Stimulated activated CD8-positive, alpha-beta memory T cell treated with anti-CD3 and anti-CD28 coated beads, Interleukin-7, amount 100 ng/mL, for 24 hours (primary cell): ENCODE measurements at regions not wholly inside any gene's neighbourhood (a gene's known extent, or its start where the extent isn't known, plus 50 kb on each side); places are given as distances from the start of the nearest gene placed in this dataset.

Experiments used
- DNase-seq: peaks from one replicate; pipeline ENCODE4 v3.0.0-alpha.2; 2020; ENCODE audit warnings: low read depth

- no peak for DNase-seq
Measured at GRCh38 chr2:237150186-237150585, 64.5 kb downstream of the COPS8 start.

GRCh38 chr2:237150831-237151375 is 65.2 kb downstream of the COPS8 start:
- DNase-seq, result no peak

GRCh38 chr2:237152361-237152760 is 66.7 kb downstream of the COPS8 start:
- DNase-seq, result no peak

- no peak for DNase-seq
Measured at GRCh38 chr2:237153181-237153580, 67.5 kb downstream of the COPS8 start.

DNA sequence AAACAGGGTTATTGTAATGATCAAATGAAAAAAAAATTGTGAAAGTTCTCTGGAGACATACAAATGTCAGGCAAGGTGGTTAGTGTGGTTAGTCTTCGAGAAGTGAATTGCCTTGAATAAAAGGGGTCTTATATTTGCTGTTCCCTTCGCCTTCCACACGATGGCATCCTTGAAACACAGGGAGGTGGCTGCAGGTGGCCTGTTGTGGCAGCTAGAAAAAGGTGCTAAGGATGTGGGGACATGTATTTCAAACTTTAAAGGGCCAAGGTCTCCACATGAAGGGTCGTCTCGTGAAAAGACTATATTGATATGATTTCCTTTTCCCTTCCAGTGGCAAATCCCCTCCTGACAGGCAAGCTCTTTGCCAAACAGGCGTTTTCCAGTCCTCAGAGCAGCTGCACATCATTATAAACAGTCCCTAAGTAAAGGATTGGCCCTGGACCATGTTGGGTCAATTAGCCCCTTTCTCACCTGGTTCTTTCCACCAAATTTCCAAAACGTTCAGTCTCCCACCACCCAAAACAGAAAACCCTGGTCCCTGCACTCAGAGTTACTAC is 68.5 kb downstream of the COPS8 start:
- no peak for DNase-seq

DNA sequence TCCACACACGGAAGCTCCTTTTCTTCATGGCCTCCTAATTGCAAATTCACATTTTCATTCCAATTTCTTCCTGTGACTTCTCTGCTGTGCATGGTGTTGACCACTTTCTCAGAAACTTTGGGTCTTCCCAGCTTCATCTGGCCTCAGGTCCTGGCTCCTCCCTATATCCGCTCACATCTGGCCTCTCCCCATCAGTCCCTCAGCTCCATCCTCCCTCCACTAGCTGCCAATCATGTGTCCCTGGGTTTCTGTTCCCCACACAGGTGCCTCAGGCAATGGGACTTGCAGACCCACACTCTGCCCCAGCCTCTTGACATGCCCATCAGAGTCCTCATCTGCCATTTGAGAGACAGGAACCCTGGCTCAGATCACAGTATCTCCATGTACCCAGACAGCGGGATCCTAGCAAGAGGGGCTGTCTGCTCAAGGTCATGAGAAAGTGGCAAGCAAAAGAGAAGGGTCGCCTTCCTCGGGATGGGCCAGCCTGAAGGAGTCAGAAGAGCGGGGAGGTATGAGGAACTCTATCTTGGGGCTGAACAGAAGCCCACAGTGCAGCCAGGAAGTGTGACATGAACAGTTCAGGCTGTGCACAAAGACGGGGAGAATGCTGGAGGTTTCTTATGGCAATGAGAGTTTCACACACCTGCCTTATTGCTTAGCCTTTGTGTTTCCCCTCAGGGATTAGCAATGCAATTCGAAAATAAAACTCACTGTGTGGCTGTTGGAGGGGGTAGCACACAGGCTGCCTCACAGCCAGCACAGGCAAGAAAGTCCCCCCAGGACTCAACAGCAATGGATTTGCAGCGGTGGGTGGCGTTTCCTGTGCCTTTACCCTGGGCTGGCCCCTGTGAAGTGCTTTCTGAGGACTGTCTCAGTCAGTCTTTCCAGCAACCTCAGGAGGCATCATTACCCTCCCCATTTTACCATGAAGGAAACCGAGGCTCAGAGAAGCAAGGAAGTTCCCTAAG is 69.5 kb downstream of the COPS8 start:
- no peak for DNase-seq

DNA sequence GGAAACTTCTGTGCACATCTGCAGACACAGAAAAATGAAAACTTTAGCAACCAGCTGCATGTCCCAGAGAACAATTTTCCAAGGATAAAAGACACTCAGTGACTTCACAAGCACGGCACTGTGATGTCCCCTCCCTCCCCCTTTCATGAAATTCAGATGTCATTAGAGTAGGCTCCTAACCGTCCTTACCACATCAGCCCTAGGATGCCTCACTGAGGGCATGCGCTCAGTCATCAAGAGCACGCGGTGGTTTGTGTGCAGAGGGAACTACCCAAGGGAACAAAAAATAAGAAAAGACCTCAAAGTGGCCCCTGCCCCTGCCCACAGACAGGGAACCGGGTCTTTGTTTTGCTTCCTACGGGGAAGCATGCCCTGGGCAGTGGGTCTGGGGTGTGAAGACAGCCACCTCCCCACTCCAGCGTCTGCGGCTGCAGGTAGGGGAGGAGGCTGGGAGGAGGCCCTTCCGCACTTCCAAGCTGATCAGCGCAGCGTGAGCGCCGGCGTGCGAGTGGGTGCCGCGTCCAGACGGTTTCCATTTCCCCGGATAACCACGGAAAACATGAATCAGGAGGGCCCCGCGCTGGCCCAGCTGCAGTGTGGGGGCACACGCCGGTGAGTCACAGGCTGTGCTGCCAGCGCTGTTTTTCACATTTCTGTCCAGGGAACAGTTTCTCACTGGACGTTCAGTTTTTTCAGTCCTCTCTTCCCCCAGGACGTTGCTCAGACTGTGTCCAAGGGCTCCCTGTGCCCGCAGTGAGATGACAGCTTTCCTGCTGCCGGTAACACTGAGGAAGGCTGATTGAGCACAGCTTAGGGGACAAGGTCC is 70.6 kb downstream of the COPS8 start:
- peak; percentile 42 for DNase-seq

DNA sequence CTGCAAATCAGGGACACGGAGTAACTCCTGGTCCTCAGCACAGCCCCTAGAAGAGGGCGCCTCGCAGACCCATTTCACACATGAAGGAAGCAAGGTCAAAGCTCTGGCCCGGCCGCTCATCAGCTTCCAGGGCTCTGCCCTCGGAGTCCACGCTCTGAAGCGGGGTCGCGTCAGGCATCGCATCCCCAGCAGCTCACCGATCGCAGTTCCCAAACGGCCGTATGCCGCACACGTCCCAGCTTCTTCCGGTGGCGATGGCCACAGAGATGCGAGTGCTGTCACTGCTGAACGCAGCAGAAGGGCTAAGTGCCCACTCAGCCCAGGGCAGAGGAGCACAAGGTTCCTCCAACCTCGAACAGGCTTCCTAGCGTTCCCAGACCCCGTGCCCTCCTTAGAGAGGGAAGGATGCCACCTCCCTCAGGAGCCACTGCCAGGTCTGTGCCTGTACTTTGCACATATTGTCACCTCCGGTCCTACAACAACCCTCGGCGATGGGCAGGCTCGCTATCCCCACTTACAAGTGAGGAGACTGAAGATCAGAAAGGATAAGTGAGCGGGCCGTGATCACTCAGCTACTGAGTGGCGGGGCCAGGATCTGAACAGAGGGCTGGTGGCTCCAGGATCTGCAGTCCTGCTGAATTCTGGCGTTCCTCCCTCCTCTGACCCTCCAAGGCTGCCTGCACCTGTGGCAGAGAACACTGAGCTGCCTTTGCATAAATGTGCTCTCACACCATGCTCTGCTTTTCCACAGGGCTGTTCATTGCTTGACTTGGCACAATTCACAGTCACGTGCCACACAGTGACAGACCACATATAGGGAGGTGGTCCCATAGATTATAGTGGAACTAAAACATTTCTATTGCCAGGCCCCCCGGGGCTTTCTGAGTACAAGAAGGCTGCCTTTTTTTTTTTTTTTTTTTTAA is 71.4 kb downstream of the COPS8 start:
- DNase-seq, result no peak

DNA sequence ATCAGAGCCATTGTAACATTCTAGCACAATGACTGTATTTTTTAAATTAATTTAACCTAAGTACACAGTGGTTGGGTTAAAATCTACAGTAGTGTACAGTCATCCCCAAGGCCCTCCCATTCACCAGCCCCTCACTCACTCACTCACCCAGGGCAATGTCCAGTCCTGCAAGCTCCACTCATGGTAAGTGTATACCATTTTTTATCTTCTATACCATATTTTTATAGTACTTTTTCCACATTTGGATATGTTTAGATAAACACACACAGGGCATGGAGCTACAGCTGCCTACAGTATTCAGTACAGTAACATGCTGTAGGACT is 72.1 kb downstream of the COPS8 start:
- DNase-seq, result no peak

DNA sequence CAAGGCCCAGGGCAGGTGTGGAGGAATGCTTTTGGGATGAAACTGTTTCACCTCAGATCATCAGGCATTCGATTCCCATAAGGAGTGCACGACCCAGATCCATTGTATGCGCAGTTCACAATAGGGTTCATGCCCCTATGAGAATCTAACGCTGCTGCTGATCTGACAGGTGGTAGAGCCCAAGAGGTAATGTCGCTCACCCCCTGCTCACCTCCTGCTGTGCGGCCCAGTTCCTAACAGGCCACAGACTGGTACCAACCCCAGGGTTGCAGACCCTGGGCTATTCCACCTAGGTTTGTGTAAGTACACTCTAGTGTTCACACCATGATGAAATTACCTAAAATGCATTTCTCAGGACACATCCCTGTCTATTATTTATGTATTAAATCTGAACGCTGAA is 72.5 kb downstream of the COPS8 start:
- no peak for DNase-seq

DNA sequence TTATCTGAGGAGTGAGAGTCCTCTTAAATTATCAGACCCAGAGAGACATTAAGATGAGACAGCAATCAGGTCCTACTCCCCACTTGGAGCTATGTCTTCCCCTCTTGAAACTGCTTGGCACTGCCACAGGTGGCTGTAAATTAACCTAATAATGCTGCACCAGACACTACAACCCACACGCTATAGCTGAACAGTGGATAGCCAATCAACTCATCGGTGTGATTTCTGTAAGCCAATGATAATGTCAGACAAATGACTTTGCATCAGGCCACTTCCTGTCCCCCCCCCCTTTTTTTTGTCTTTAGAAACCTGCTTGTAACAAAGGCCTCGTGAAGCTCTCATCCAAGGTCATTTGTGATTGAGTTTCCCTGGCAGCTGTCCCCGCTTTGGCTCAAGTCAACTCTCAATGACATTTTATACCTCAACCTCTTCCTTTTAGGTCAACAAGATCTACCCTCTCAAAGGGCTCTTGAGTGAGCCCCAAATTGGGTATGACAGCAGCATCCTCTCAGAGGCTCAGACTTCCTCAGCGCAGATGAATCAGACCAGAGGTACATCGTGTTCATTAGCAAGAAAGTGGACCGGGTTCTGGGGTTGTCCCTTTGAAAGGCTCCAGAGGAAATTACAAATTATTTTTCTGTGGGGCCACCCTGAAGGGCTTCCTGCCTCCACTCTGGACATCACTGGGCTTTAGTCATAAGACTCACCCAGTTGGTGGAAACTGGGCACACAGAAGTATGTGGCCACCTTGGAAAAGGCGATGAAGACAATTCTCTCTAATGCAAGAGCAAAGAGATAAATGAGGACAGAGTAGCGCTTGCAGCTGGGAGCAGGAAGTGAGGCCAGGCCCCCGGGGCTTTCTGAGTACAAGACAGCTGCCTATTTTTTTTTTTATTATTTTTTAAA is 73.6 kb downstream of the COPS8 start:
- no peak for DNase-seq

GRCh38 chr2:237160271-237160919 is 74.7 kb downstream of the COPS8 start:
- DNase-seq, result no peak

DNA sequence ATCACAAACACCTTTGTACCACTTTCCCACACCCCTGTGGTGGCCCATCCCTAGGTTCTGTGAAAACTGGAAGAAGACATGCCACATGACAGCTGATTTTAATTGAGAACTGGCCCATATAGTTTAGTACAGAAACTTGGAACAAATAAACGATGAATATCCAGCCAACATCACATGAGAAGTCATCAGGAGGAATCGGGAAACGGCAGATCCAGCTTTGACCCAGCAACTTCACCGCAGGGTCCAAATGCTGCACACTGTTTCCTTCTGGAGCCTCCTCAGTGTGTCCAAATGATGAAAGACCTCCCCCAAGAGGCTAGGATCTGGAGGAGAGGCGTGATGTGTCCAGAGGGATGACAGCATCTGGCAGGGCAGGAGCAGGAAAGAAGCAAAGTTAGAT is 75.5 kb downstream of the COPS8 start:
- no peak for DNase-seq

GRCh38 chr2:237162959-237163358 is 77.3 kb downstream of the COPS8 start:
- DNase-seq, result no peak

GRCh38 chr2:237164474-237165042 is 78.9 kb downstream of the COPS8 start:
- no peak for DNase-seq

DNA sequence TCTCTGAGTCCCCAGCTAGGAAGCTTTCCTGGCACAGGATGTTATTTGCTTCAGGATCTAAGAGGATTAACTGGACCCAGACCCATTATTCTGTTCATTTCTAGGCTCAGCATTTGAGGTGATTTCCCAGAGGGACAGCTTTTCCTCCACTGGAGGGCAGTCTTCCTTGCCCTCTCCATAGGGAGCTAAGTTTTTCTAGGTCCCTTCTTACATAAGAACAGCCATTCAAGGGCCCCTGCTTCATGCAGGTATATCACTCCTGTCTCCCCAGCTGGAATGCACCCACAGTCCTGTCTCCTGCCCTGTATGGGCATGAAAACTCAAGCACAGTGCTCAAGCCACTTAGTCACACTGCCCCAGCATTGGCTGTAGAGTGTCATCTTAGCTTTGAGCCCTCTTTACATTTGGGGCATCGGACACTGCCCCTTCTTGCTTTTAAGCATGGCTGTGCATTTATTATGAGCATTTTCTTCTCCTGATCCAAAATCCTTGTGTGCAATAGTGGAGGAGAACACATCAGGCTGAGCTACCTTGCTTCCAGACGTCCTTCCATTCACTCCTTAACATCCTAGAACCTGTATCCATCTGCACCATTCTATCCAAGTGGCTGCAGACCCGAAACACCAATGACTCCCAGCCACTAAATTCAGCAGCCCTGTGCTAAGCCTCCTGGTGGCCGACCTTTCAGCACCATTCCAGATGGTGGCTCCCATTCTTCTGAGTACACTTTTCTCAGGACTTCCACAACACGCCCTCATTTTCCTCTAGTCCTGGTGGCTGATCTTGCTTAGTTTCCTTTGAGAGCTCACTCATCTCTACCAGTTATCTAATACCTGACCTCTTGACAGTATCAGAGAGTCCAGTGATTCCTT is 80.0 kb downstream of the COPS8 start:
- DNase-seq, result no peak

DNA sequence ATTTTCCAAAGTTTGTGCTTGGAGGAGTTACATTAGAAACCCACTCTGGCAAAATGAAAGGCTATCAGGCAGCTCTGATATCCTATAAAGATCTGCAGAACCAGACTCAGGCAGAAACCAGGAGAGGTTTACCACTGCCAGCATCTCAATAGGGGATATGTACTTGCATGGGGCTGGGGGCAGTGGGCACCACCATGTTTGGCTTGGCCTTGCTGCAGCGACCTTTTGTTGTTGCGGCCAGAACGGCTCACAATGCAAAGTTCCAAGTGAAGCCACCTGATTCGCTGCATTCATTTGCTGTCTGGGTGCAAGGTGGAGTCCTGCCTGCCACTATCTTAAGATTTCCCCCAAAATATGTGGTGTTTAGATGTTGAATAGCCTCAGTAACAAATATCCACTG is 81.3 kb downstream of the COPS8 start:
- DNase-seq, result no peak

DNA sequence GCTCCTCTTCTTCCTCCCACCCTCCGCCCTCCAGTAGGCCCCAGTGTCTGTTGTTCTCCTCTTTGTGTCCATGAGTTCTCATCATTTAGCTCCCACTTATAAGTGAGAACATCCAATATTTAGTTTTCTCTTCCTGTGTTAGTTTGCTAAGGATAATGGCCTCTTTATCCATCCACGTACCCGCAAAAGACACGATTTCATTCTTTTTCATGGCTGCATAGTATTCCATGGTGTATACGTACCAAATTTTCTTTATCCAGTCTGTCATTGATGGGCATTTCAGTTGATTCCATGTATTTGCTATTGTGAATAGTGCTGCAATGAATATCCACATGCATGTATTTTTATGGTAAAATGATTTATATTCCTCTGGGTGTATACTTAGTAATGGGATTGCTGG is 82.2 kb downstream of the COPS8 start:
- no peak for DNase-seq

- no peak for DNase-seq
Measured at GRCh38 chr2:237170020-237170419, 84.3 kb downstream of the COPS8 start.
